ENCODE measurements at regions not wholly inside any gene's neighbourhood (a gene's known extent, or its start where the extent isn't known, plus 50 kb on each side); places are given as distances from the start of the nearest gene placed in this dataset.

DNA sequence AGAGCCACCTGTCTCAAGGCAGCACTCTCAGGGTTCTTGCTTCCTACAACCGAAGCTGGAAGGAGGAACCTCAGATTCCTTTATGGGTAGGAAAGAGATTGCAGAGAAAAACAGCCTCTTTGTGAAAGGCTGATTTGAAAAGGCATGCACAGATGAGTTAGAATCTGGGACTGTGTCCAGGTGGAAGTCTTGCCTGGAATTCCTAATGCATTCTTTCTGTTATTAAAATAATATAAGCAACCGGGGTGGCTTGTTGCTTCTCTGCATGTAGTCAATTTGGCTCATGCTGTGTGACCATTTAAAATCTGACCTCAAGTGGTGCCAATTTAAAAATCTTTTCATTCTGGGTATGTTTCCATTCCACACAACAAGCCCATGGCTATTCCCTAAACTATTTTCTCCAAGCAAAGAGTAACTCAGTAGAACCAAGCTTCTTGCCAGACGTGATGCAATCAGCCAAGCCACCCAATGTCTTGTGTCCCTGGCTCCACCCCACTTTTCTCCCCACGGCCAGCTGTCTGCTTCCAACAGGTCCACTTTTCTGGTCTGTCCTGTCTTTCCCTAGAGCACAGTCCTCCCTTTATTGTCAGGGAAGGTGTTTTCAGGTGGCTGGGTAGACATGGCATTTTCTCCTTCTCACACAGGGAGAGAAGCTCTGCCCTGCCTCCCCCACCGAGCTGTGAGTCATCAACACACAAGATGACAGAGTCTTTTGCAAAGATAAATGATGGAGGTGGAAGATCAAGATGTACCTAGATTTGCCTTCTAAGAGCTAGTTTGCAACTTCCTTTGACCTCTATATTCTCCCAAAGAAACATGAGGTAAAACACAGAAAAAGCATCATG lies 394.3 kb downstream of the FOXO1 start:
- DNase-seq, result no peak

DNA sequence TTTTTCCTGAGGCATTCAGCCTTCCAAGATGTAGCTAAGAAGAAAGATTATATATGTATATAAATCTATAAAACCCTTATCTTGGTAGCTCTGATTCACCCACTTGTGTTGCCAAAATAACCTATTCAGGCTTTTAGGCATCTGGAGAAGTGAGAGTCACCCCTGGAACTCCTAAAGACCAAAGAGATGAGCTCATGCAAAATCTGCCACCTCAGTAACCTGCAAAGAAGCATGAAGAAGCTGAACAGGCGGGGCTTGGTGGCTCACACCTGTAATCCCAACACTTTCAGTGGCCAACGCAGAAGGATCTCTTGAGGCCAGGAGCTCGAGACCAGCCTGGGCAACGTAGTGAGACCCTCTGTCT lies 393.7 kb downstream of the FOXO1 start:
- no peak for DNase-seq

GRCh38 chr13:40273253-40274025 lies 393.0 kb downstream of the FOXO1 start:
- DNase-seq, result no peak

- DNase-seq, result no peak
Observed at GRCh38 chr13:40274103-40274502, 392.3 kb downstream of the FOXO1 start.

- DNase-seq, result no peak
Observed at GRCh38 chr13:40275155-40275554, 391.3 kb downstream of the FOXO1 start.

DNA sequence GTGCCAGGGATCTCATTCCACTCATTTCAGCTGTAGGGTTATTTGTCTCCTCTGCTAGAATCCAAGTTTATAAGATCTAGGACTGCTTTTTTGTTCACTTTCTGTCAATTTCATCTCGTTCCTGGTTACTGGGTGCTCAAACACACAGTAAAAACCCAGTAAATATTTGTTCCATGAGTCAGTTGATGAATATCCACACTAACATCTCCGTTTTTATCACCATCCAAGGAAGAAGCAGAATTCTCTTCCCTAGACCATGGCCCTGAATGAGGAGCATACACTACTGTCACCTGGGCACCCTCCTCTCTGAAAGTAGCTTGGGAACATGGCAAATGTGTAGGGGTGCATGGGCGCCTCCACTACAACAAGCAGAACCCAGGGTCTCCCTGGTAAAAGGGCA lies 390.8 kb downstream of the FOXO1 start:
- no peak for DNase-seq

DNA sequence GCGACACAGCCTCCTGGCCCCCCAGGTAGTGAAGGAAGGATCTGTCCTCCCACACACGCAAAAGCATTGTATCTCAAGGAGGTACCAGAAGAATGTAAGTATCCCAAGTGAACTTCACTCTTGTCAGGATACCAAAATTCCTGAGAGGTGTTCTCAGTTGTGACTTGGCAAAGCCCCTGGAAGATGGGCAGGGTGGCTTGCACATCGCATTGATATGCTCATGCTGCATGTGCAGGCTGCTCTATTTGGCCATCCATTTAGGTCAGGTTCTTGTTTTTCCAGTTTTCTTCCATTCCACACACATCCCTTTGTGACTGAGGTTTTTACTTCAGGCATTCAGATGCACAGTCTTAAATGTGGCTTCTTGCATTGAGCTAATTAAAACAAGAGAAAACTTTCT lies 382.8 kb downstream of the FOXO1 start:
- DNase-seq, result no peak

DNA sequence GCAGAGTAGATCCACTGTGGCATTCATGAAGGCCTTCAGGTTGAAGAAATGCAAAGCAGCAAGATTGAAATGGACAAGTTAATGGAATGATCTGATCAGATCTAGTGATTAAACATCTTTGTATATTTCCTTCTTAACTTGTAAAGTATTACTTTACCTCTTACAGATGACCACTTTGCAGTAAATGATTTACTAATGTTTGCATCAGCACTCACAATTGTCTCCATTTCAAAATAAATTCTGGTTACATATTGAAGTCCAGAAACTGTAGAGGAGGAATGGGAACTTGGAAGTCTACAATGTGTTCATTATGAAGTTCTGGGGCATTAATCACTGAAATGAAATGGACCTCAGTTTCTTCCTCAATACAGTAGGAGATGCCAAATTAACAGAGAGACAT lies 380.8 kb downstream of the FOXO1 start:
- DNase-seq, result no peak

DNA sequence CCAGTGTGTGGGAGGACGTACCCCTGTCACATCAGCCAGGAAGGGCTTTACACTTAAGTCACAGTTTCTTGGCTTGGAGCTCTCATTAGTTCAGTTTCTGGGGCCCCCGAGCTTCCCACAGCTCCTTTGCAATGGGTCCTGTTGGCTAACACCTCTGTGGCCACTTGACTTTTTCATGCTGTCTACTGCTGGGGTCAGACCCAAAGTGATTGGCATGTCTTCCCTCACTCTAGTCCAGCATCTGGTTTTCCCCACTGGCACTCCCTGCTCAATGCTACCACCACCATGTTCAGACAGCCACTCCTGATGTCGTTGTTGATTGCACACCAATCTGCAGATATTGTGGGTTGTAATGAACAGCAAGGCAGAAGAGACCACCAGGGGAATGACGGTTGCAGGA lies 379.0 kb downstream of the FOXO1 start:
- DNase-seq, result no peak

DNA sequence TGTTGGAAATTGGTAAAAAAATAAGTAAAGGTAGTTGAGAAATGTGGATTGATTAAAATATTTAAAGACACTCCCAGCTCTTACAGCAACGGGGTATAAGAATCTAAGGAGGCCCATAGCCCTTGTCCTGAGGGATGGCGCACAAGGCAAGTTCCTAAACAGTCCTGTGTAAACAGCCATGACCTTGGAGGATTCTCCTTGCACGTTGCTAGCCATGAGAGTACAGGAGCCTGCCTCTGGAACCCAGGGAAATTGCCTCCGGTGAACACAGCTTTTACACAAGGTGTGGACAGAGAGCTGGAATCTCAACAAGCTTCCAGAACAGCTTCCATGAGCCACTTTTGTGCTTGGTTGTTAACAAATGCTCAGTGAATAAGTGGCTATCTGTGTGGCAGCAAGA lies 378.2 kb downstream of the FOXO1 start:
- no peak for DNase-seq

DNA sequence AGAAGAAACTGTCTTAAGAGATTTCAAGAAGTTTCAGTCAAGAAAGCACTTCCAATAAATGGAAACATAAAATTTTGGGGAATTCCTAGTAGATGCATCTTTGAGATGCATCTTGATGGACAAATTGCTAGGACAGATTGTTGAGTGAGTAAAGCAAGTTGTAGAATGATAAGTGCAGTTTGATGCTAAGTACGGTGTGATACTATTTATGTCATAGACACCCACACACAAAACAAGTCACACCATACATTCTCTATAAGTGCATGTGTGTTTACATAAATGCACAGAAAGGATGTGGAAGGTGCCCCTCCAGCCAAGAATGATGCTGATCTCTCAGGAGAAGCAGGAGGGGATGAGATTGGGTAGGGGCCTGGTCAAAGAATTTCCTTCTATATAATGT lies 375.7 kb downstream of the FOXO1 start:
- DNase-seq, result no peak

DNA sequence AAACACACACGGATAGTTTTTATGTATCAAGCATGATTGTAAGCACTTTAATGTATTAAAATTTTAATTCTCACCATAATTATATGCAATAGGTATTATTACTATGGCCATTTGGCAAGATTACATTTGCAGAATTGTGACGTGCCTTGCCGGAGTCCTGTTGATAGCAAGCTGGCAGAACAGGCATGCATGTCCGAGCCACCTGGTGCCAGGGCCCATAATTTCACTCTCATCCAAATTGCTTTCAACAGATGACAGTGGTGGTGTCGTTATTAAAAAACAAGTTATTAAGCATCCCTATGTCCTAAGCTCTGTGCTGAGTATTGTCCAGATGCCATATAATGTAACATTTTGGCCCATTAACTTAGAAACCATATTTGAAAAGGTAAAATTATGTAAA lies 374.3 kb downstream of the FOXO1 start:
- no peak for DNase-seq

DNA sequence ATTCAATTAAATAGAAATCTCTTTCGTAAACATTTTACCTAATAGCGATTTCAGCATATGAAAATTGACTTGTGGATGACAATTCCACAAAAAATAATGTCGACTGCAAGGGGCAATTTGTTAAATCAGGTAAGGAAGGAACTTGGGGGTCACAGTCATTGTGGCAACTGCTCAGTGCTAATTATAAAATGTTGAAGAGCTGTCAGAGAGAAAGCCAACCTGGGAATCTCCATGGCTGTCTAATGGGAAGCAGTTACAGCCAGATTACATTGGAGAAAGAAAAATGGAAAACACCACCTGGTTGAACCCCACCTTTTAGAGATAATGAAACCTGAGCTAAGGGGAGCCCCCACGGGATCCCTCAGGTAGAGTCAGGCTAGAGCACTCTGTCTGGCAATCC lies 373.9 kb downstream of the FOXO1 start:
- DNase-seq, result no peak

DNA sequence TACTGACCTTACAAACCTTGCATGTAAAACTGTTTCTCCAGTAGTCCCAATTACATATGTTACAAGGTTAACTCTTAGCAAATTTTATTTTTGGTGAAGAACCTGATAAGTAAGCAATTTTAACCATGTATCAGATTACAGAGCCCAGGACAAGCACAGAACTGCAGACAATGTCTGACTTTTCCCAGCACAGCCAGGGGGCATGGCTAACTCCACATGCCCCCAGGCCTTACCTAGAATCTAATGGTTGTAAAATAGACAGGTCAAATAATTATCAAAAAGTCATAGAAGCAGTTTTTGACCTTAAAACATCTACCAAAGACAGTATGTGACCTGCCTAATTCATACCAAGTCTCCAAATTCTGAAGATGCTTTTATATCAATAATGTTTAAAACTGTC lies 364.1 kb downstream of the FOXO1 start:
- DNase-seq, result no peak

DNA sequence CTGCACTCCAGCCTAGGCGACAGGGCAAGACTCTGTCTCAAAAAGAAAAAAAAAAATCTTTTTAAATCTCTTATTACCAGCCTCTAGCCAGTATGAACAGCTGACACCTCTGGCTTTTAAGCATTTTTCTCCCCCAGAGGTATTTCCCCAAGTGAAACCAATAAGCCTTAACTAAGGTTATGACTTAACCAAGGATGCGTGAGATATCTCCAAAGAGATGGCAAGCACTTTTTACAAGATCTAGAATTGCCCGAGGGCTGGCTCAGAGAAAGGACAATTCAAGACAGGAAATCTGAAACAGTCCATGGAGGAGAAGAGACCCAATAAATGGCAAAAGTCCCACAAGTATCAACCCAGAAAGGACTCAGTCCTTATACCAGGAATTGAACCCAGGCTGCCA lies 362.1 kb downstream of the FOXO1 start:
- DNase-seq, result no peak

GRCh38 chr13:40306817-40307216 lies 359.6 kb downstream of the FOXO1 start:
- no peak for DNase-seq

DNA sequence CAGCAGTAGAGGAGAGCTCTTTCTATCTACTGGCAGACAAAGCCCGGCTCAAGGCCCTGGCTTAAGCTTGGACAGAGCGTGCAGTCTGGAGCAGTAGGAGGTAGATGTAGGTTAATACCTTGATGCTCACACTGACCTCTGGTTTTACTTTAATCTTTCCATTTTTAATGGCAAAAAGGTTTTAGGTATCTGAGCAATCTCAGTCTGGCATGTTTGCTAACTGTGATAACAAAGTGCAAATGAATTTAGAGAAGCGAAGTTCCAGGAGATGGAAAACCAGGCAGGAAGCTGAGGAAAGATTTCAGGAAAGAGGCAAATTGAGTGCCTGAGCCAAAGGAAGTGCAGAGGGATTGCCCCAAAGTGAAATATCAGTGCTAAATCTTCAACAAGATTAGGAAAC lies 356.6 kb downstream of the FOXO1 start:
- DNase-seq, result no peak

- DNase-seq, result no peak
Observed at GRCh38 chr13:40311356-40312101, 354.9 kb downstream of the FOXO1 start.

GRCh38 chr13:40313269-40314200 lies 352.9 kb downstream of the FOXO1 start:
- DNase-seq, result no peak

GRCh38 chr13:40315416-40316064 lies 350.9 kb downstream of the FOXO1 start:
- peak; percentile 37 for DNase-seq

- DNase-seq, result no peak
Observed at GRCh38 chr13:40316301-40316700, 350.1 kb downstream of the FOXO1 start.

GRCh38 chr13:40317980-40318327 lies 348.5 kb downstream of the FOXO1 start:
- no peak for DNase-seq
